ENCODE measurements at regions not wholly inside any gene's neighbourhood (a gene's known extent, or its start where the extent isn't known, plus 50 kb on each side); places are given as distances from the start of the nearest gene placed in this dataset.

- TF ChIP-seq PRDM10 (IDR thresholded peaks at IDR 0.05; ENCODE audit: partially characterized antibody) (peak; percentile 81), ZNF507 (tag; conservative IDR thresholded peaks at IDR 0.05) (no peak), RFX5 (IDR thresholded peaks at IDR 0.05; ENCODE audit: low read depth, low read length) (no peak), ZNF609 (CRISPR knock-in tag; IDR thresholded peaks at IDR 0.05; ENCODE audit: borderline replicate concordance) (no peak), ZNF717 (CRISPR knock-in tag; IDR thresholded peaks at IDR 0.05) (no peak), TOE1 (IDR thresholded peaks at IDR 0.05; ENCODE audit: borderline replicate concordance) (no peak), TOE1 (CRISPR knock-in tag; IDR thresholded peaks at IDR 0.05; ENCODE audit: borderline replicate concordance, low read depth) (no peak), STAT6 (CRISPR knock-in tag; IDR thresholded peaks at IDR 0.05) (no peak), RAD51 (IDR thresholded peaks at IDR 0.05; ENCODE audit: borderline replicate concordance, low read depth) (no peak), NFE2L1 (tag; IDR thresholded peaks at IDR 0.05; ENCODE audit: borderline replicate concordance, low read depth) (no peak), ZNF75A (CRISPR knock-in tag; IDR thresholded peaks at IDR 0.05) (no peak), RBM22 (IDR thresholded peaks at IDR 0.05; ENCODE audit: low read depth, low read length, poor library complexity, severe bottlenecking) (no peak), TAF7 (tag; IDR thresholded peaks at IDR 0.05) (no peak), TRIM28 (IDR thresholded peaks at IDR 0.05) (no peak), SAFB (IDR thresholded peaks at IDR 0.05; ENCODE audit: borderline replicate concordance, low read depth, low read length) (no peak), SPI1 (IDR thresholded peaks at IDR 0.05; ENCODE audit: borderline replicate concordance, low read depth, low read length) (no peak; the same call in 1 of the 2 replicates)
These were observed 115.5 kb upstream of the IRF2BP2 start (continued) for GRCh38 chr1:234725177-234726132.

Measured in K562 (cell line).